ENCODE measurements at regions not wholly inside any gene's neighbourhood (a gene's known extent, or its start where the extent isn't known, plus 50 kb on each side); places are given as distances from the start of the nearest gene placed in this dataset.

DNA sequence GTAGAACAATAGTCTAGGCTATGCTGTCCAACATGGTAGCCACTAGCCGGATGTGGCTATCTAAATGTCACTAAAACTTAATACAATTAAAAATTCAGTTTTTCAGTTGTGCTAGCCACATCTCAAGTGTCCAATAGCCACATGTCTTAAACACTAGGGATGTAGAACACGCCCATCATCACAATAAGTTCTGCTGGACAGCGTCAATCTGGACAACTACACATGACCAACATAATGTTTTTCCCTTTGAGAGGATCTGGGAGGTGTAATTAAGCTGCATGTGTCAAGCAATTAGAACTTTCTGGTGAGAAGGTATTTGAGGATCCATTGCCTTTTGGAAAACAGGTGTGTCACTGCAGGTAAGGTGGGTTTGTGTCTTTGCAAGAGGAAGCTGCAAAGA, 424.6 kb upstream of the WWC1 start:
- Histone ChIP-seq H3K4me3 (ENCODE audit: low read length) (no peak overlapping the region), H3K36me3 (ENCODE audit: control insufficient read depth, low read depth, low read length) (no peaks in the 10 kb centered on the region), H3K27me3 (ENCODE audit: control insufficient read depth, insufficient read depth, low read length) (no peaks in the 10 kb centered on the region), H3K9me3 (ENCODE audit: control insufficient read depth, low read depth, low read length) (no peaks in the 10 kb centered on the region), H3K4me1 (ENCODE audit: control insufficient read depth, low read depth, low read length) (no peaks in the 10 kb centered on the region), H3K27ac (ENCODE audit: low read length) (no peak overlapping the region), H3K9ac (ENCODE audit: low read length) (no peak overlapping the region)

DNA sequence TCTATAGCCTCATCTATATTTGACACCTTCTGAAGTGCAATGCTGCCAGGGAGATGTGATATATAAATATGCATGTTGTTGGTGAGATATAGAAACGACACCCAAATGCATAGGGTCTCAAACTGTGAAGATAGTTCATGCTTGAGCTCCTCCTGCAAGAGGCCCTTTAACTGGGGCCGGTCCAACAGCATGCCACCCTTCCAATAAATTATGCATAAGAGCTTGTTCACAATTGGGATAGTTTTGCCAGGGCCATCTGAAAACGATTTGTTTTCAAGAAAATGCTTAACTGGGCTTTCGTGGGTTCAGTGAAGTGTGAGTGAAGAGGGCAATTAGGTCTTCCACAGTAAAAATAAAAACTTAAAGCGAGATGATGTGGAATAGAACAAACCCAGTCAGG, 424.2 kb upstream of the WWC1 start:
- no peak overlapping the region for H3K9ac ChIP-seq (ENCODE audit: low read length)
- H3K4me1 ChIP-seq (ENCODE audit: control insufficient read depth, low read depth, low read length), result no peaks in the 10 kb centered on the region
- H3K27me3 ChIP-seq (ENCODE audit: control insufficient read depth, insufficient read depth, low read length), result no peaks in the 10 kb centered on the region
- no peak overlapping the region for H3K4me3 ChIP-seq (ENCODE audit: low read length)
- H3K9me3 ChIP-seq (ENCODE audit: control insufficient read depth, low read depth, low read length), result no peaks in the 10 kb centered on the region
- H3K36me3 ChIP-seq (ENCODE audit: control insufficient read depth, low read depth, low read length), result no peaks in the 10 kb centered on the region
- no peak overlapping the region for H3K27ac ChIP-seq (ENCODE audit: low read length)

DNA sequence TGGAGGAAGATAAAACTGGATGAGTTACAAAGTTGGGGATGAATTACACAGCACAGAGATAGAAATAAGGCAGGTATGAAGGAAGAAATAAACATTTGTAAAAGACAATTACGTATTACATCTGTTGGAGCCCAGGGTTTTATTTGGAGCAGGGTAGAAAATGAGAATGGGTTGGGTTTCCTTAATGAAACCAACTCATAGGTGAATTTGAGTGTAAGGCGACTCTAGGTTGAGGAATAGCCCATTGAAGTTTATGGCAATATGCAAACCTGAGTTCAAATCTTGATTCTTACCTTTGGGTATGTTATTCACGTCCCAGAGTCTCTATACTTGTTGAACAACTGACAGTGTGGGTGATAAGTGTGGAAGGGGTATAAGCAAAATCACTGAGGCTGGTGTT, 422.3 kb upstream of the WWC1 start:
- Histone ChIP-seq H3K9me3 (ENCODE audit: control insufficient read depth, low read depth, low read length) (no peaks in the 10 kb centered on the region), H3K9ac (ENCODE audit: low read length) (no peak overlapping the region), H3K36me3 (ENCODE audit: control insufficient read depth, low read depth, low read length) (no peaks in the 10 kb centered on the region), H3K27ac (ENCODE audit: low read length) (no peak overlapping the region), H3K4me3 (ENCODE audit: low read length) (no peak overlapping the region), H3K4me1 (ENCODE audit: control insufficient read depth, low read depth, low read length) (no peaks in the 10 kb centered on the region), H3K27me3 (ENCODE audit: control insufficient read depth, insufficient read depth, low read length) (no peaks in the 10 kb centered on the region)

DNA sequence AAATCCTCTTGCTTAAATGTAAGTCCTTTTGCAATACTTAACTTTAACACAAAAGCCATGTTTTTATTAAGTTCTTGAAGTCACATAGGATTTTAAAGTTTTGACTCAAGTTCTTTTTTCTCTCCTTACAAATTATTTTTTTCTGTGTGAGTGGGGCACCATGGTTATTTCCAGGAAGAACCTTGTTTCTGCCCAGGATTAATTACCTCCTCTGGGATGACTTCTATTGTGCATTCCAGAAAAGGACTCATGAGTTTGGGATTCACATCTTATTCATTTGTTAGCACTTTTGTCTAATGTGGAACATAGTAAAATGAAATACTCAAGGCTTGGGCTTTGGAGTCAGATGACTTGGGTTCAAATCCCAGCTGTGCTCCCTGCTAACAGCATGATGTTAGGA, 421.4 kb upstream of the WWC1 start:
- Histone ChIP-seq H3K36me3 (ENCODE audit: control insufficient read depth, low read depth, low read length) (no peaks in the 10 kb centered on the region), H3K4me1 (ENCODE audit: control insufficient read depth, low read depth, low read length) (no peaks in the 10 kb centered on the region), H3K9me3 (ENCODE audit: control insufficient read depth, low read depth, low read length) (no peaks in the 10 kb centered on the region), H3K27ac (ENCODE audit: low read length) (no peak overlapping the region), H3K27me3 (ENCODE audit: control insufficient read depth, insufficient read depth, low read length) (no peaks in the 10 kb centered on the region), H3K9ac (ENCODE audit: low read length) (no peak overlapping the region), H3K4me3 (ENCODE audit: low read length) (no peak overlapping the region)

DNA sequence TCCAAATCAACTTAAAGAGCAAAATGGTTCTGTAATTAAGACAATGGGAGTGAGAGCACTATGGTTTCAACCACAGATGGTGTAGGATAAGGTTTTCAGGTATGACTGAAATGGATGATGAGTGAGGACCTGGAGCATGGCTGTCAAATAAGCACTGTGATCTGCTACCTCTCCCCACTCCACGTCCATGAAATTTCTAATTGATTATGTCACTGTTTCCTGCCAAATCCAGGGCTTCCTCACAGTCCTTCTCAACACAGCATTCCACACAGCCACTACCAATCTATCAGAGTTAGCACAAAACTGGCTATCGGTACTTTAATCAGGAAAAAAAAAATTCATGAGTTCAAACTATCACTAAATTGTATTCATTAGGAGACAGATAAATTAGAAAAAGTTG, 420.4 kb upstream of the WWC1 start:
- no peak overlapping the region for H3K9ac ChIP-seq (ENCODE audit: low read length)
- H3K27me3 ChIP-seq (ENCODE audit: control insufficient read depth, insufficient read depth, low read length), result no peaks in the 10 kb centered on the region
- no peaks in the 10 kb centered on the region for H3K4me1 ChIP-seq (ENCODE audit: control insufficient read depth, low read depth, low read length)
- no peaks in the 10 kb centered on the region for H3K36me3 ChIP-seq (ENCODE audit: control insufficient read depth, low read depth, low read length)
- no peak overlapping the region for H3K4me3 ChIP-seq (ENCODE audit: low read length)
- no peaks in the 10 kb centered on the region for H3K9me3 ChIP-seq (ENCODE audit: control insufficient read depth, low read depth, low read length)
- H3K27ac ChIP-seq (ENCODE audit: low read length), result no peak overlapping the region

DNA sequence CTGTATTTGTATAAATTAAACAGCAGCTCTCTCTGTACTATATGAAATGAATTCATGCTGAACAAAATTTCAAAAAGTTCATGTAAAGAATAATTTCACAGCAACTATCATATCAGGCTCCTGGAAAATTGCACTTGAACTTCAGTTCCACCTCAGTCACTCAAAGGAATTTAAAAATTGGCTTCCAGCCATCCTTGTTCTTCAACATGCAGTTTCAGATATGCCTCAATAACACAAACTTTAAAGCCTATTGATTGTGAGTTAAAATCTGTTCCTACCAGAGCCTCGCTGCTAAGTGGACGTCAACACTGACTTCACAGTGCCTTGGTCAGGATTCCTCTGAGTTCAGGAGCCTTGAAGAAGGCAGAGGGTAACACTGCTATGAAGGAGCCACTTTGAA, 418.7 kb upstream of the WWC1 start:
- Histone ChIP-seq H3K9me3 (ENCODE audit: control insufficient read depth, low read depth, low read length) (no peaks in the 10 kb centered on the region), H3K4me1 (ENCODE audit: control insufficient read depth, low read depth, low read length) (no peaks in the 10 kb centered on the region), H3K4me3 (ENCODE audit: low read length) (no peak overlapping the region), H3K9ac (ENCODE audit: low read length) (no peak overlapping the region), H3K27ac (ENCODE audit: low read length) (no peak overlapping the region), H3K27me3 (ENCODE audit: control insufficient read depth, insufficient read depth, low read length) (no peaks in the 10 kb centered on the region), H3K36me3 (ENCODE audit: control insufficient read depth, low read depth, low read length) (no peaks in the 10 kb centered on the region)

DNA sequence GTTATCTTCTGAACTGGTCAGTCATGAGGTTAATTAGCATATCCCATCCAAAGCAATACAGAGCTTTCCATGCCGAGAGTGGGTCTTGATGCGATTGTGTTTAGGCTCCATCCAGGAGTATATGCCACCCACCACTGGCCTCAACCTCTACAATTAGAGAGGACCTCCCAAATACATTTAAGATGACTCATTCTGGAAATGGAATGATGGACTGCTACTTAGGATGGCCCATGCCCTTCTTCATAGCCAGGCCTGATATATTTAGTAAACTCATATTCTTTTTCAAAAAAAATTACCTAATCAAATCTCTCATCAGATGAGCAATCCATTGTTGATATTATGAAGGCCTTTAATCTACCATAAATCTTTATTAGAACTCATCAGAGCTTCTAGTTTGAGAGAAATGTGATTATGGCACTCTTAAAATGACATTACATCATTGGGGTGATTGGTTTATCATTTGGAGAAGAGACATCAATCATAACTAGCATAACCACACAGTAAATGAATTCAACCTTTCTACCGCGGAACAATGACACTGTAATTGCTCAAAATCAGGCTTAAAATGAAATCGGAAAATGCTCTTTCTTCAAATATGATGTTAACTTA, 414.2 kb upstream of the WWC1 start:
- Histone ChIP-seq H3K36me3 (ENCODE audit: control insufficient read depth, low read depth, low read length) (no peaks in the 10 kb centered on the region), H3K9ac (ENCODE audit: low read length) (no peak overlapping the region), H3K4me1 (ENCODE audit: control insufficient read depth, low read depth, low read length) (no peaks in the 10 kb centered on the region), H3K9me3 (ENCODE audit: control insufficient read depth, low read depth, low read length) (no peaks in the 10 kb centered on the region), H3K27ac (ENCODE audit: low read length) (no peak overlapping the region), H3K4me3 (ENCODE audit: low read length) (no peak overlapping the region), H3K27me3 (ENCODE audit: control insufficient read depth, insufficient read depth, low read length) (no peaks in the 10 kb centered on the region)

DNA sequence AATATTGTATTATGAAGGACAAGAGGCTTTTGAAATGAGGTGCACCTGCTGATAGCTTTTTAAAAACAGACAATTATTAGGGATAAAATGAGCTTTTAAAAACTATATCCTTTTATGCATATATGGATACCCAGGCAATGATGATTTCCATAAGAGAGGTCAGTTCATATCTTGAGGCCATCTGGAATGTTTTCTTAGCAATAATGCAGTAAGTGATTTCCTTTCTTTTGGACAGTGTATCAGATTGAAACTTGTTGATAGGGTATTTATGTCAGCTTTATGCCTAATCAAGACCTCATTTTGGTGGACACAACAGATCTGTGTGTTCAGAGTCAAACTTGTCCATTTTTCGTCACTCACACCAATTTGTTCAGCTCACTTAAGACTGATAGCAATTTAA, 413.5 kb upstream of the WWC1 start:
- no peaks in the 10 kb centered on the region for H3K36me3 ChIP-seq (ENCODE audit: control insufficient read depth, low read depth, low read length)
- no peaks in the 10 kb centered on the region for H3K27me3 ChIP-seq (ENCODE audit: control insufficient read depth, insufficient read depth, low read length)
- H3K9ac ChIP-seq (ENCODE audit: low read length), result no peak overlapping the region
- H3K4me3 ChIP-seq (ENCODE audit: low read length), result no peak overlapping the region
- H3K9me3 ChIP-seq (ENCODE audit: control insufficient read depth, low read depth, low read length), result no peaks in the 10 kb centered on the region
- H3K27ac ChIP-seq (ENCODE audit: low read length), result no peak overlapping the region
- H3K4me1 ChIP-seq (ENCODE audit: control insufficient read depth, low read depth, low read length), result no peaks in the 10 kb centered on the region

DNA sequence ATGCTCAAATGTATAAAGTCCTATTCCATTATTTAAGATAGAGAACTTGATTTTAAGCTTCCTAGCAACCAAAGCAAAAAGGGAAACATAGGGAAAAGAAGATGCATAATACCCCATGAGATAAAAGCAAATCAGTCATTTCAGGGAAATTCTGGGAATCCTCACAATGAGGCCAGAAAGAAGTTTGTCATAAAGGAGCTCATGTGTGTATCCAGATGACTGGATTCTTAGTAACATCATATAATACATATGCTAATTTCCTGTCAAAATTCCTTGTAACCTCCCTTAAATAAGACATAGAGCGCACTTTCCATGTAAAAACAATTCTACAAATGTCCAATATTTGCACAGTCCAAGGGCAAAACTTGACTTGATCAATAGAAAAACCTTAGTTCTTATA, 411.0 kb upstream of the WWC1 start:
- Histone ChIP-seq H3K27ac (ENCODE audit: low read length) (no peak overlapping the region), H3K4me1 (ENCODE audit: control insufficient read depth, low read depth, low read length) (no peaks in the 10 kb centered on the region), H3K9me3 (ENCODE audit: control insufficient read depth, low read depth, low read length) (no peaks in the 10 kb centered on the region), H3K9ac (ENCODE audit: low read length) (no peak overlapping the region), H3K27me3 (ENCODE audit: control insufficient read depth, insufficient read depth, low read length) (no peaks in the 10 kb centered on the region), H3K36me3 (ENCODE audit: control insufficient read depth, low read depth, low read length) (no peaks in the 10 kb centered on the region), H3K4me3 (ENCODE audit: low read length) (no peak overlapping the region)

DNA sequence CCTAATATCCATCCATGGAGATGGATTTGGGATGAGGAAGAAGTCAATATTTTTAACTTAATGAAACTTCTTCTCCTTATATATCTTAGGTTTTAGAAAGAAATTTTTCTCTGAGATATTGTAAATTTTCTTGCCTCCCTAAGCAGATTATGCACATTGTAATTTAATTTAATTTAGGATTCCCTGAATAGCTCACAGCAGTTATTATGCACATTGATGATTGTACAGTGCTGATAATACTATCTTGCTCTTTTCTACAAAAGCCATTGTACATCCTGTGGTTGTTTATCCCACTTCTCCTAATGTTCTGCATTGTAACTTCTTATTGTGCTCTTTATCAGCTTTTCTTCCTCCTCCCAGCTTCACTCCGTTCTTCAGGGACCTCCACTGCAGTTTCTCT, 410.4 kb upstream of the WWC1 start:
- no peaks in the 10 kb centered on the region for H3K36me3 ChIP-seq (ENCODE audit: control insufficient read depth, low read depth, low read length)
- no peaks in the 10 kb centered on the region for H3K9me3 ChIP-seq (ENCODE audit: control insufficient read depth, low read depth, low read length)
- no peaks in the 10 kb centered on the region for H3K27me3 ChIP-seq (ENCODE audit: control insufficient read depth, insufficient read depth, low read length)
- no peak overlapping the region for H3K9ac ChIP-seq (ENCODE audit: low read length)
- H3K4me3 ChIP-seq (ENCODE audit: low read length), result no peak overlapping the region
- H3K27ac ChIP-seq (ENCODE audit: low read length), result no peak overlapping the region
- H3K4me1 ChIP-seq (ENCODE audit: control insufficient read depth, low read depth, low read length), result no peaks in the 10 kb centered on the region

DNA sequence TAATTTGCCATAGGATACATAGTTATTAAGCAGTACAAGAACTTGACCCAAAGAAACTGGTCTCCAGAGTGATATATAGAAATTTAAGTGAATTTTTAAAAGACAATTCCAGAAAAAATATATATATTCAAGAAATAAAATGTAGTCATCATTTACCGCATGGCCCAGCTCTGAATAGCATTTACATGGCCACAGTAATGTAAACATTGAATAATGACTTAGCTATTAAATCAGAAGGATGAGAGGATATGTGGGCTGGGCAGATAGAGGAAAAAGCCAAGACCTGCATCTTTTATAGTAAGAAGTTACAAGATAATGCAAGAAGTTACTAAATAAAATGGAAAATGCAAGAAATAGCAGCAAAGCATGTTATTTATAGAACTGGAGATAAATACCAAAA, 405.2 kb upstream of the WWC1 start:
- no peaks in the 10 kb centered on the region for H3K27me3 ChIP-seq (ENCODE audit: control insufficient read depth, insufficient read depth, low read length)
- no peaks in the 10 kb centered on the region for H3K36me3 ChIP-seq (ENCODE audit: control insufficient read depth, low read depth, low read length)
- no peaks in the 10 kb centered on the region for H3K9me3 ChIP-seq (ENCODE audit: control insufficient read depth, low read depth, low read length)
- H3K9ac ChIP-seq (ENCODE audit: low read length), result no peak overlapping the region
- H3K27ac ChIP-seq (ENCODE audit: low read length), result no peak overlapping the region
- no peak overlapping the region for H3K4me3 ChIP-seq (ENCODE audit: low read length)
- peaks cover 12% of the 10 kb centered on the region for H3K4me1 ChIP-seq (ENCODE audit: control insufficient read depth, low read depth, low read length)

DNA sequence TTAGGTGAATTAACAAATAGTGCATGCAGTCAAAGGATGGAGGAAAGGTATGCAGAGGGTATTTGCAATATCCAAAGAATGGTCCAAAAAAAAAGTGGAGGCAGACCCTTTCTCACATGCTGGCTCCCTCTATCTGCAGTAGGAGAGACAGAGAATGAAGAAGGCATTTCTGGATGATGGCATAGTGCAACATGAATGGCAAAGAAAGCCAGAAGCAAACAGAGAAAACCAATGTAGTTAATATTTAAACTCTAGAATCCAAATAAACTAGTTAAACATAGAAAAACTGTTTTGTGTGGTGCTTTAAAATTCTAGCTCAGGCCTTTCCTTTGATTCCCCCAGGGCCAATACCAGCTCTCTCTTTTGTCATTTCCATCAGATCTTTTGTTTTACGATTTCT, 403.1 kb upstream of the WWC1 start:
- H3K4me1 ChIP-seq (ENCODE audit: control insufficient read depth, low read depth, low read length), result peaks cover 12% of the 10 kb centered on the region
- no peak overlapping the region for H3K27ac ChIP-seq (ENCODE audit: low read length)
- no peaks in the 10 kb centered on the region for H3K27me3 ChIP-seq (ENCODE audit: control insufficient read depth, insufficient read depth, low read length)
- no peak overlapping the region for H3K9ac ChIP-seq (ENCODE audit: low read length)
- no peak overlapping the region for H3K4me3 ChIP-seq (ENCODE audit: low read length)
- H3K36me3 ChIP-seq (ENCODE audit: control insufficient read depth, low read depth, low read length), result no peaks in the 10 kb centered on the region
- H3K9me3 ChIP-seq (ENCODE audit: control insufficient read depth, low read depth, low read length), result no peaks in the 10 kb centered on the region
